HL-60 (cell line): ENCODE measurements at regions not wholly inside any gene's neighbourhood (a gene's known extent, or its start where the extent isn't known, plus 50 kb on each side); places are given as distances from the start of the nearest gene placed in this dataset.

Experiments
- DNase-seq, 2 experiments: peaks; one replicate each; pipeline ENCODE4 v3.0.0-alpha.2; 2010 to 2020; ENCODE audit warnings: low read depth in 1 of 2, low spot score in 1 of 2
- H3K27ac ChIP-seq: fragments of 250-450 bp; sonication (Bioruptor Pico); replicated peaks from 2 replicates; pipeline ENCODE4 v1.5.1; 2020; ENCODE audit warnings: mild to moderate bottlenecking, moderate library complexity
- H3K27me3 ChIP-seq: fragments of 250-450 bp; sonication (Bioruptor Pico); 2 replicates; pipeline ENCODE4 v1.5.1; 2021; ENCODE audit warnings: mild to moderate bottlenecking, moderate library complexity; ENCODE audit not compliant: insufficient read depth, poor library complexity, severe bottlenecking
- H3K4me3 ChIP-seq: replicated peaks from 2 replicates; pipeline ENCODE4 v1.5.1; 2011; ENCODE audit warnings: mild to moderate bottlenecking, control low read depth, low read length; ENCODE audit not compliant: insufficient read depth
- CTCF ChIP-seq: IDR thresholded peaks from one replicate; pipeline ENCODE4 v1.5.1; 2011; ENCODE audit warnings: low read length, control low read depth, inconsistent platforms; ENCODE audit not compliant: insufficient read depth
- GABPA ChIP-seq: IDR thresholded peaks from 2 replicates; pipeline ENCODE4 v1.6.1; 2012; ENCODE audit warnings: low read depth
- POLR2AphosphoS5 ChIP-seq: IDR thresholded peaks from 2 replicates; pipeline ENCODE4 v1.6.1; 2012; ENCODE audit warnings: low read depth
- REST ChIP-seq: IDR thresholded peaks from 2 replicates; pipeline ENCODE4 v1.6.1; 2012; ENCODE audit warnings: low read depth; ENCODE audit not compliant: insufficient replicate concordance
- SPI1 ChIP-seq: IDR thresholded peaks from 2 replicates; pipeline ENCODE4 v1.6.1; 2012; ENCODE audit warnings: low read depth, mild to moderate bottlenecking, borderline replicate concordance

GRCh38 chr12:20127413-20127812 lies 240.9 kb upstream of the PDE3A start:
- H3K27me3 ChIP-seq = no peaks in the 10 kb centered on the region
- no peak overlapping the region for H3K4me3 ChIP-seq
- H3K27ac ChIP-seq = no peak overlapping the region
- TF ChIP-seq GABPA = no peak
- TF ChIP-seq SPI1 = no peak
- TF ChIP-seq REST = no peak
- TF ChIP-seq CTCF = no peak
- TF ChIP-seq POLR2AphosphoS5 = no peak
- DNase-seq = no peak

GRCh38 chr12:20128928-20129327 lies 239.4 kb upstream of the PDE3A start:
- DNase-seq = no peak
- H3K27me3 ChIP-seq = no peaks in the 10 kb centered on the region
- no peak overlapping the region for H3K27ac ChIP-seq
- no peak overlapping the region for H3K4me3 ChIP-seq
- no peak for TF ChIP-seq GABPA
- TF ChIP-seq POLR2AphosphoS5 = no peak
- TF ChIP-seq SPI1 = no peak
- TF ChIP-seq REST = no peak
- no peak for TF ChIP-seq CTCF

- H3K27me3 ChIP-seq = no peaks in the 10 kb centered on the region
- no peak for DNase-seq
- H3K27ac ChIP-seq = no peak overlapping the region
- no peak overlapping the region for H3K4me3 ChIP-seq
- TF ChIP-seq REST (no peak), GABPA (no peak), POLR2AphosphoS5 (no peak), SPI1 (no peak), CTCF (no peak)
Measured at GRCh38 chr12:20132818-20133217, 235.5 kb upstream of the PDE3A start.
